Body of pancreas (tissue), 4 donors: ENCODE measurements at regions not wholly inside any gene's neighbourhood (a gene's known extent, or its start where the extent isn't known, plus 50 kb on each side); places are given as distances from the start of the nearest gene placed in this dataset.

Experiments used
- ATAC-seq: fragments of 150-250 bp; one replicate; pipeline ENCODE4 v1.9.1; 2016
- DNase-seq, 4 donors: peaks; one replicate each; pipeline ENCODE4 v3.0.0-alpha.2; 2019
- H3K27ac ChIP-seq, 4 donors: fragments of 200-600 bp; sonication (generic); 1 replicate in 3 of 4; 2 replicates in 1 of 4; pipeline versions ENCODE4 v1.5.1 to v1.6.1; 2016 to 2019; ENCODE audit warnings: mild to moderate bottlenecking in 1 of 4, mixed read lengths in 1 of 4, moderate library complexity in 1 of 4
- H3K27me3 ChIP-seq, 2 donors: fragments of 200-600 bp; sonication (generic); one replicate each; pipeline ENCODE4 v1.6.0; 2016; ENCODE audit warnings: mild to moderate bottlenecking in 1 of 2
- H3K36me3 ChIP-seq, 2 donors: fragments of 200-600 bp; sonication (generic); replicated peaks in 1 of 2; 2 replicates each; pipeline ENCODE4 v1.5.1; 2016; ENCODE audit warnings: low read depth in 2 of 2; ENCODE audit not compliant: insufficient read depth in 1 of 2
- H3K4me1 ChIP-seq: fragments of 200-600 bp; sonication (generic); one replicate; pipeline ENCODE4 v1.6.0; 2016
- H3K4me3 ChIP-seq, 2 donors: fragments of 200-600 bp; sonication (generic); 1 replicate in 1 of 2; 2 replicates in 1 of 2; pipeline ENCODE4 v1.5.1; 2016 to 2019
- H3K9me3 ChIP-seq, 3 donors: fragments of 200-600 bp; sonication (generic); 1 replicate in 2 of 3; 2 replicates in 1 of 3; pipeline ENCODE4 v1.5.1; 2016
- CTCF ChIP-seq, 7 experiments: fragments of 450-650 bp in 4 of 7; fragments of 200-600 bp in 3 of 7; sonication (generic) in 3 of 7; IDR thresholded peaks; one replicate each; pipeline ENCODE4 v1.5.1; 2016 to 2019; ENCODE audit warnings: antibody characterized with exemption in 7 of 7
- POLR2A ChIP-seq, 3 donors: fragments of 450-650 bp; IDR thresholded peaks; one replicate each; pipeline ENCODE4 v1.6.1; 2016; ENCODE audit warnings: antibody characterized with exemption in 3 of 3, mild to moderate bottlenecking in 2 of 3
- WGBS, 2 donors: methylation state at CpG; one replicate each; pipeline ENCODE4 v1.1.5; 2017; 5-methylcytosine and 5-hydroxymethylcytosine counted together
- intact Hi-C: fragments of 100-400 bp; cut with DNase I; formaldehyde crosslinking; loops from one replicate; pipeline ENCODE4 v1.15.1; 2023

- 57 to 71% methylated on average over 1 of the region's 1 CpG for WGBS, 2 donors
- ATAC-seq, result no peak
- intact Hi-C loops, result loop anchor here (5.0 kb wide), 1 partner anchor 194 kb away; no protein-coding TSS in a partner anchor
These were observed 321.4 kb downstream of the AACS start for GRCh38 chr12:125386652-125387051.

DNA sequence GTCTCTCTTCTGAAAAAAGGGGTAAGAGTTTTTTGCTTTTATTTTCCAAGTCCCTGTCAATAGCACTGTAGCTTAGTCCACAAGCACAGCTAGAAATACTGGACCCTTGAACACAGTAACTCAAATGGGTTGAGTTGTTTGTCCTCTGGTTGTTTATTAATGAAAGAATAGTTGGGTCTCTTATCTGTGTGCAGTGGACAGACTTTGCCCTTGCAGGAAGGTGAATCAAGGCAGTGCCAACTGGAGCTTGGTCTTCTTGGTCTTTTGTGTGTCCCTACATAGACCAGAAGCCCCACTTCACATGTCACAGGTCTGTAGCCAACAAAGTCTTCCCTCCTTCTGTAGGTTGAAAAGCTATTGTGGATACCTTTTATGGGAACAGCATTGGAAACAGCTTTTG is 322.0 kb downstream of the AACS start:
- no peaks in the 10 kb centered on the region for H3K9me3 ChIP-seq
- intact Hi-C loops, result loop anchor here (5.0 kb wide), 1 partner anchor 195 kb away; no protein-coding TSS in a partner anchor
- ATAC-seq, result no peak
- no peak for DNase-seq
- peaks cover 7% of the 10 kb centered on the region for H3K4me1 ChIP-seq
- H3K27ac ChIP-seq, result no peak overlapping the region
- TF ChIP-seq CTCF (IDR thresholded peaks at IDR 0.05) (no peak), POLR2A (IDR thresholded peaks at IDR 0.05) (no peak)
- H3K36me3 ChIP-seq, result no peaks in the 10 kb centered on the region
- H3K4me3 ChIP-seq, result no peak overlapping the region
- no peaks in the 10 kb centered on the region for H3K27me3 ChIP-seq

More at GRCh38 chr12:125386652-125387051, 321.4 kb downstream of the AACS start:
- Histone ChIP-seq H3K27ac (no peak overlapping the region), H3K4me1 (peaks cover 7% of the 10 kb centered on the region), H3K4me3 (no peak overlapping the region), H3K9me3 (no peaks in the 10 kb centered on the region), H3K36me3 (no peaks in the 10 kb centered on the region), H3K27me3 (no peaks in the 10 kb centered on the region)
- DNase-seq, result no peak
- TF ChIP-seq CTCF (IDR thresholded peaks at IDR 0.05) (no peak), POLR2A (IDR thresholded peaks at IDR 0.05) (no peak)

GRCh38 chr12:125389061-125389697 is 323.9 kb downstream of the AACS start:
- H3K9me3 ChIP-seq, result no peaks in the 10 kb centered on the region
- TF ChIP-seq CTCF (IDR thresholded peaks at IDR 0.05) (no peak), POLR2A (IDR thresholded peaks at IDR 0.05) (no peak)
- no peaks in the 10 kb centered on the region for H3K36me3 ChIP-seq
- peaks cover 7% of the 10 kb centered on the region for H3K4me1 ChIP-seq
- no peaks in the 10 kb centered on the region for H3K27me3 ChIP-seq
- H3K4me3 ChIP-seq, result no peak overlapping the region
- ATAC-seq (no peak), DNase-seq (no peak)
- intact Hi-C loops, result loop anchor here (5.0 kb wide), 1 partner anchor 197 kb away; no protein-coding TSS in a partner anchor
- H3K27ac ChIP-seq, result no peak overlapping the region

- H3K4me1 ChIP-seq, result no peaks in the 10 kb centered on the region
- peaks cover 0 to 3% (median 0%) of the 10 kb centered on the region in 3 donors for H3K9me3 ChIP-seq
- DNase-seq, result no peak
- no peaks in the 10 kb centered on the region for H3K27me3 ChIP-seq
- H3K36me3 ChIP-seq, result no peaks in the 10 kb centered on the region
- no peak overlapping the region for H3K4me3 ChIP-seq
- TF ChIP-seq CTCF (IDR thresholded peaks at IDR 0.05) (no peak), POLR2A (IDR thresholded peaks at IDR 0.05) (no peak)
- no peak for ATAC-seq
- intact Hi-C loops, result no loop called here
- WGBS, 2 donors, result 53% methylated on average over 7 of the region's 7 CpGs
- H3K27ac ChIP-seq, result no peak overlapping the region
These were observed 328.3 kb downstream of the AACS start for GRCh38 chr12:125393569-125393968.

GRCh38 chr12:125395583-125396215 is 330.5 kb downstream of the AACS start:
- Histone ChIP-seq H3K4me1 (no peaks in the 10 kb centered on the region), H3K27me3 (no peaks in the 10 kb centered on the region), H3K9me3 (peaks cover 0 to 9% (median 0%) of the 10 kb centered on the region in 3 donors), H3K27ac (no peak overlapping the region), H3K4me3 (no peak overlapping the region), H3K36me3 (no peaks in the 10 kb centered on the region)
- ATAC-seq (no peak), DNase-seq (no peak)
- TF ChIP-seq CTCF (IDR thresholded peaks at IDR 0.05) (no peak), POLR2A (IDR thresholded peaks at IDR 0.05) (no peak)
- 67 to 72% methylated on average over 5 of the region's 5 CpGs for WGBS, 2 donors
- intact Hi-C loops, result no loop called here
